ENCODE measurements at regions not wholly inside any gene's neighbourhood (a gene's known extent, or its start where the extent isn't known, plus 50 kb on each side); places are given as distances from the start of the nearest gene placed in this dataset.
A peak's percentile ranks its signal among the peaks of the same experiment; 100 is the strongest.

DNA sequence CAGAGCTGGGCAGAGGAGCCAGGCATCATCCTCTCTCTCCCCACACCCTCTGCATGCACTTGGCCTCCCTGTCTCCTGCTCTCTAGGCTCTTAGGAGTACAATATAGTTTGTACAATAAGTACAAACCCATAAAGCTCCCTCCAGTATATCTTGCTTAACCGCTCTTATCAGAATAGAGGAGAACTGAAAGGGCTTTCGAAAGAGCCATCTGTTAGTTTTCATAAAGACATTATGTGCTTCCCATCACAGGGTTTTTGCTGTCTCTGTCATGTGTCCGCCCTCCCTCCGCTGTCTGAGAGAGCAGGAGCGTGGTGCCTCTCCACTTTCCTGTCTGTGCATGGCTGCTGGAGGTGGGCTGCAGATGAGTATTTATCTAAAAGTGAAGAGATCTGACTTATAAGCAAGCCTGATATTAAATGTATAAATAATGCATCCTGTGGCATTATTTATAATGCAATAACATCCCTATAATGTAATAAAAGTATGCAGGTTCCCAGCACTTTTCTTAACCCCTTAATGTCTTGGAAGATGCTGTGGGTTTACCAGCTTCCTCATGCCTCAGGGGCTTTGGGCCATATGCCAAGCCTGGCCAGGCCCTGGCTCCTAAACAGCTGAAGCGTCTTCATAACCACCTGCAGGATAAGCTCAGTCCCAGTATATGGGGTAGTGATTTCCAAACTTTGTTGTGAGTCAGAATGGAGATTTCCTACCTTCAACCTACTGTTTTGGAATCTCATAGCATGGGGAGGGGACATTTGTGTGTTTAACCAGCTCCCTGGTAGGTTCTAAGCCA, 297.1 kb downstream of the DHX35 start:
- Histone ChIP-seq H3K36me3 (ENCODE audit: insufficient read depth, low read length) (no peaks in the 10 kb centered on the region), H3K4me3 (ENCODE audit: low read length) (no peak overlapping the region), H3K27me3 (ENCODE audit: insufficient read depth, low read length, poor library complexity, severe bottlenecking) (no peaks in the 10 kb centered on the region), H3K27ac (ENCODE audit: low read depth, low read length) (no peak overlapping the region), H3K4me1 (ENCODE audit: insufficient read depth, low read length) (no peaks in the 10 kb centered on the region), H3K9me3 (ENCODE audit: low read length) (no peaks in the 10 kb centered on the region)
- CTCF ChIA-PET, result no interaction called here
- peaks cover 3 to 4% of the 10 kb centered on the region in 2 donors for H3K27me3 Mint-ChIP-seq
- peak overlapping the region in 1 of 8 donors; percentile 16 for H3K27ac Mint-ChIP-seq
- POLR2A ChIA-PET, result no interaction called here
- H3K4me3 Mint-ChIP-seq, result no peak overlapping the region
- H3K36me3 Mint-ChIP-seq, result peaks cover 0 to 4% (median 1%) of the 10 kb centered on the region in 3 donors
- DNase-seq, result no peak
- peaks cover 0 to 2% (median 0%) of the 10 kb centered on the region in 5 donors for H3K9me3 Mint-ChIP-seq
- no peaks in the 10 kb centered on the region for H3K4me1 Mint-ChIP-seq

DNA sequence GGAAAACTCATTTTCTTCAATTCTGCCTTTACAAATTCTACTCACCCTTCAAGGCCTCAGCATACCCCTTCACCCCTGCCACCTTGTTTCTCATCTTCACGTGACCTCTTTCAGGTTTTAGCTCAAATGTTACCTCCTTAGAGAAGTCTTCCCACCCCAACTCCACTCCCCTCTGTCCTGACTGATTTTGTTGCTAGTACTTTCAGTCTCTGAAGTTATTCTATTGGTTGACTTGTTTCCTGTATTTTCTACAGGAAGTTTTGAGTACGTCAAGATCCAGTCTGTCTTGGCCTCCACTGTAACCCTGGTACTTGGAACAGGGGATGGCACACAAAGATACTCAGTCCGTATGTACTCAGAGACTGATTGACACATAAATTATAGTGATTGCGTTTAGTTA, 296.1 kb downstream of the DHX35 start:
- Mint-ChIP-seq H3K4me1 (no peaks in the 10 kb centered on the region), H3K9me3 (peaks cover 0 to 2% (median 0%) of the 10 kb centered on the region in 5 donors), H3K4me3 (no peak overlapping the region), H3K27me3 (peaks cover under 1 to 3% of the 10 kb centered on the region in 2 donors), H3K36me3 (peaks cover 0 to 4% (median 1%) of the 10 kb centered on the region in 3 donors), H3K27ac (peak overlapping the region in 2 of 8 donors; percentile 18 to 30)
- no peak overlapping the region for H3K27ac ChIP-seq (ENCODE audit: low read depth, low read length)
- no peaks in the 10 kb centered on the region for H3K27me3 ChIP-seq (ENCODE audit: insufficient read depth, low read length, poor library complexity, severe bottlenecking)
- DNase-seq, result no peak
- H3K9me3 ChIP-seq (ENCODE audit: low read length), result no peaks in the 10 kb centered on the region
- H3K4me3 ChIP-seq (ENCODE audit: low read length), result no peak overlapping the region
- no peaks in the 10 kb centered on the region for H3K36me3 ChIP-seq (ENCODE audit: insufficient read depth, low read length)
- POLR2A ChIA-PET, result no interaction called here
- CTCF ChIA-PET, result no interaction called here
- H3K4me1 ChIP-seq (ENCODE audit: insufficient read depth, low read length), result no peaks in the 10 kb centered on the region

DNA sequence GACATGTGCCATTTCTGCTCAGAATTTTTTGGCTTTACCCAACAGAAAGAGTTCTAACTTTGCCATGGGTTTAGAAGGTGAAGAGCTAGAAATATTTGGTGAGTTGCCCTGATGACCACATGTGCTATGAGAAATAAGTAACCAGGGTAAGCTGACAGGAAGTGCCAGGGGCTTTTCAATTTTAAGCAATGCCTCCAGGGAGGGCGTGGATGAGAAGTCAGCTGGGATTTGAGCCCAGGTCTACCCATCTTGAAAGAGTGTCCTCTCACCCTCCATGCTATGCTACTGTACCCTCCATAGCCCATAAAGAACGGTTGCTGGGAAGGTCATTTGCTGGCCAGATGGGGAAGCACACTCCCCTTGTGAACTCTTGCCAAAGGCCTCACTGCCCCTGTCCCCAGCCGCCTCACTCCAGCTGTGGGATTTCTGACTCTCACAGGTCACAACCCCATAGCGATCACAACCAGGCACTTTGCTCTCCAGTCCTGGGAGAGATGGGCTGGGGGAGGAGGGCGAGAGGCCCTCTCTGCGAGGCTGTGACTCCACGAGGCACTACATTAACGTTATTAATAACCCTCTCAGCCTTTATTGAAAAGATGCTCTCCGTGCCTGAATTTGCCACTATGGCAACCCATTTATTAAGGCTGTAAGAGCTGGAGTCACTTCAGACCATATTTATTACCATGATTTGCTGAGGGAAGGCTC, 291.1 kb downstream of the DHX35 start:
- H3K9me3 ChIP-seq (ENCODE audit: low read length), result no peaks in the 10 kb centered on the region
- no peaks in the 10 kb centered on the region for H3K4me1 ChIP-seq (ENCODE audit: insufficient read depth, low read length)
- ChIA-PET CTCF (no interaction called here), POLR2A (no interaction called here)
- Mint-ChIP-seq H3K4me1 (peaks cover 0 to 3% (median 0%) of the 10 kb centered on the region in 3 donors), H3K4me3 (no peak overlapping the region), H3K27me3 (peaks cover 0 to 2% of the 10 kb centered on the region in 2 donors), H3K27ac (no peak overlapping the region), H3K9me3 (no peaks in the 10 kb centered on the region), H3K36me3 (no peaks in the 10 kb centered on the region)
- no peak overlapping the region for H3K27ac ChIP-seq (ENCODE audit: low read depth, low read length)
- H3K4me3 ChIP-seq (ENCODE audit: low read length), result no peak overlapping the region
- H3K27me3 ChIP-seq (ENCODE audit: insufficient read depth, low read length, poor library complexity, severe bottlenecking), result no peaks in the 10 kb centered on the region
- no peak for DNase-seq
- no peaks in the 10 kb centered on the region for H3K36me3 ChIP-seq (ENCODE audit: insufficient read depth, low read length)

DNA sequence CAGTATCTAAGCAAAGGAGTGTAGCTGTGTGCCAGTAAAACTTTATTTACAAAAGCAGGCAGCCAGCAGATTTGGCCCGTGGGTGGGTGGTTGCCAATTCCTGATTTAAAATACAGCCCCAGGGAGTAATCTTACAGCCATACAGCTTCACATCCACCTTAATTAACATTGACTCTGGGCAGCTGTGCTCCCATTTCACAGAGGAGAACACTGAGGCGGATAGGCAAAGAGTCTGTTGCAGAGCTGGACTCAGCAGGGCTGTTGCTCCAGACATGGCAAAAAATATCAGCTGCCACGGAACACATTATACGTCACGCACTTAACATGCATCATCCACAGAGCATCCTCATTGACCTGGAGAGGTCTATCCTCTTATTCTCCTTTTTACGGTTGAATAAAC, 289.9 kb downstream of the DHX35 start:
- Mint-ChIP-seq H3K4me1 (peaks cover 0 to 3% (median 0%) of the 10 kb centered on the region in 3 donors), H3K36me3 (no peaks in the 10 kb centered on the region), H3K27ac (no peak overlapping the region), H3K4me3 (no peak overlapping the region), H3K9me3 (no peaks in the 10 kb centered on the region), H3K27me3 (peaks cover 0 to 2% of the 10 kb centered on the region in 2 donors)
- no peak for DNase-seq
- Histone ChIP-seq H3K4me3 (ENCODE audit: low read length) (no peak overlapping the region), H3K4me1 (ENCODE audit: insufficient read depth, low read length) (no peaks in the 10 kb centered on the region), H3K27ac (ENCODE audit: low read depth, low read length) (no peak overlapping the region), H3K36me3 (ENCODE audit: insufficient read depth, low read length) (no peaks in the 10 kb centered on the region), H3K27me3 (ENCODE audit: insufficient read depth, low read length, poor library complexity, severe bottlenecking) (no peaks in the 10 kb centered on the region), H3K9me3 (ENCODE audit: low read length) (no peaks in the 10 kb centered on the region)
- CTCF ChIA-PET, result no interaction called here
- POLR2A ChIA-PET, result no interaction called here

DNA sequence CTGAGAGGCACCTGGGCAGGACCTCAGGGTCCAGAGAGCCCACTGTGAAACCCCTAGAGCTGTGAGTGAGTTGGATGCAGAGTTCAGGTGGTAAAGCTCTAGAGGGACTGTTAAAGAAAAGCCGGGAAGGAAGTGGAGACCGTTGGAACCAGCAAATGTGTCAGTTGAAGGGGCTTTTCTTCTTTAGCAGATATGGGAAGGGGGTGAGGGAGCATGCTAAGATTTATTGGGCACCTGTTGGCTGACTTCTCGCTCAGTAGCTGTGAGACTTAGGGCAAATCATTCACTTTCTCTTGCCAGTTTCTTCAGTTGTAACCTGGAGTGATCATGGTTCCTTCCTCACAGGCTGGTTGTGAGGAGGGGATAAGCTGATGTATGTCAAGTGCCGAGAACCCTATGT, 287.7 kb downstream of the DHX35 start:
- ChIA-PET CTCF (interaction anchor here (0.9 kb wide), 1 partner anchor 18 kb away, joined by 3 read pairs; no protein-coding TSS in a partner anchor), POLR2A (no interaction called here)
- H3K9me3 Mint-ChIP-seq, result no peaks in the 10 kb centered on the region
- no peaks in the 10 kb centered on the region for H3K36me3 Mint-ChIP-seq
- peaks cover 10 to 17% (median 14%) of the 10 kb centered on the region in 3 donors for H3K4me1 Mint-ChIP-seq
- Histone ChIP-seq H3K4me3 (ENCODE audit: low read length) (no peak overlapping the region), H3K36me3 (ENCODE audit: insufficient read depth, low read length) (no peaks in the 10 kb centered on the region), H3K9me3 (ENCODE audit: low read length) (no peaks in the 10 kb centered on the region), H3K4me1 (ENCODE audit: insufficient read depth, low read length) (no peaks in the 10 kb centered on the region), H3K27me3 (ENCODE audit: insufficient read depth, low read length, poor library complexity, severe bottlenecking) (no peaks in the 10 kb centered on the region), H3K27ac (ENCODE audit: low read depth, low read length) (no peak overlapping the region)
- no peak overlapping the region for H3K4me3 Mint-ChIP-seq
- no peak for DNase-seq
- peak overlapping the region in 1 of 8 donors; percentile 8 for H3K27ac Mint-ChIP-seq
- peaks cover 0 to 2% of the 10 kb centered on the region in 2 donors for H3K27me3 Mint-ChIP-seq

DNA sequence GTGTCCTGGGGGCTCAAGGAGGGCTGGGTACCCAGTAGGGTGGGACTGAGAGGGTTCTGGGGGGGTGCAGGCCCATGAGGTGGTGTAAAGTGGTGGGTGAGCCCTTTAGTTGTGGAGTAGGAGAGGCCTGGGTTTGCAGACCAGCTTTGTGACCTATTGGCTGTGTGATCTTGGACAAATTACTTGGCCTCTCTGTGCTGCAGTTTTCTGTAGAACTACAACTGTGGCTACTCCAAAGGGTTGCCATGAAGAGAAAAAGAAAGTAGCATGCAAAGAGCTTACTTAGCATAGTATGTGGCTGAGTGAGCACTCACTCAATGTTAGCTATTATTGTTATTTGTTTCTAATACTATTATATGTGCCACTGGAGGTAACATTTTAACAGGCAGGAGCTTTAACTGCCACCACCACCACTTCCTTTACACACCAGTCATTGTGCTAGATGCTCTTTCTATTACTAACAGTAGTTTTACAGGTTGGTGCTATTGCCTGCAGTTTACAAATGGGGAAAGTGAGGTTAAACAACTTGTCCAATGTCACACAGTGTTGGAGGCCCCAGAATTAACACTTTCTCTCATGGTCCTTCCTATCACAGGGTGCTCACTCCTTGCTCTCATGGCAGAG, 286.8 kb downstream of the DHX35 start:
- ChIA-PET CTCF (no interaction called here), POLR2A (no interaction called here)
- Mint-ChIP-seq H3K27ac (no peak overlapping the region), H3K27me3 (peaks cover 0 to 2% of the 10 kb centered on the region in 2 donors), H3K4me3 (no peak overlapping the region), H3K36me3 (no peaks in the 10 kb centered on the region), H3K9me3 (no peaks in the 10 kb centered on the region), H3K4me1 (peaks cover 12 to 19% (median 15%) of the 10 kb centered on the region in 3 donors)
- no peaks in the 10 kb centered on the region for H3K9me3 ChIP-seq (ENCODE audit: low read length)
- no peak overlapping the region for H3K4me3 ChIP-seq (ENCODE audit: low read length)
- no peaks in the 10 kb centered on the region for H3K36me3 ChIP-seq (ENCODE audit: insufficient read depth, low read length)
- H3K4me1 ChIP-seq (ENCODE audit: insufficient read depth, low read length), result no peaks in the 10 kb centered on the region
- DNase-seq, result no peak
- H3K27me3 ChIP-seq (ENCODE audit: insufficient read depth, low read length, poor library complexity, severe bottlenecking), result no peaks in the 10 kb centered on the region
- no peak overlapping the region for H3K27ac ChIP-seq (ENCODE audit: low read depth, low read length)

DNA sequence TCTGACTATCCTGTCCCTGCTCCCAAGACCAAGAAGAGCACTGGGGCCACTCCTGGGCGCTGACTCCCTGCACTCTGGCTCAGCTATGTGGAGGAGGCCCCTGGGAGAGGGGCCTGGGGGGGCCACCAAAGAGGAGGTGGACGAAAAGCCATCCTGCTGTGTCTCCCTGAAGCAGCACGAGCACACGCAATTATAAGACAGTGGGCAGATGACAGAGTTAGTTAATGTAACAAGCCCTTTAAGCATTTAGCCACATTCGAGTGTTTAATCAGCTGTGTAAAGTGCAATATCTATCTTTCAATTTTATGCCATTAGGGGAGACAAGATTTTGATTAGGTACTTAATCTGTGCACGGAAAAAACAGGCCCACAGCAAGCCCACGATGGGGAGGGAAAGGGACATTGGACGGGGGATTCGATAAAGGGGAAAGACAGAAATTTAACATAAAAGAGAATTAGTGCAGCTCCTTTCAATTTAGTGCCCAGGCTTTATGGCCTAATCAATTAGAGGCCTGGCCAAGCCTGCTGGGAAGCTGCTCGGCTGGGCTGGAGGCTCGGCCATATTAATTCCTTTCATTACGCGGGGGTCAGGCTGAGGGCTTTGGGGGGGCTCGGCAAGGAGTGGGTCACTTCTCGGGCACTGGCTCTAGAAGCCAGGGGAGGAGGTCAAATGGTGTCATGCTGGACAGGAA, 286.2 kb downstream of the DHX35 start:
- H3K36me3 ChIP-seq (ENCODE audit: insufficient read depth, low read length), result no peaks in the 10 kb centered on the region
- DNase-seq, result no peak
- POLR2A ChIA-PET, result no interaction called here
- no peaks in the 10 kb centered on the region for H3K27me3 ChIP-seq (ENCODE audit: insufficient read depth, low read length, poor library complexity, severe bottlenecking)
- peaks cover 0 to 1% (median 0%) of the 10 kb centered on the region in 5 donors for H3K9me3 Mint-ChIP-seq
- no peak overlapping the region for H3K4me3 ChIP-seq (ENCODE audit: low read length)
- H3K27ac ChIP-seq (ENCODE audit: low read depth, low read length), result no peak overlapping the region
- H3K36me3 Mint-ChIP-seq, result no peaks in the 10 kb centered on the region
- peaks cover 12 to 19% (median 15%) of the 10 kb centered on the region in 3 donors for H3K4me1 Mint-ChIP-seq
- no peak overlapping the region for H3K27ac Mint-ChIP-seq
- H3K27me3 Mint-ChIP-seq, result peaks cover 0 to 2% of the 10 kb centered on the region in 2 donors
- H3K9me3 ChIP-seq (ENCODE audit: low read length), result no peaks in the 10 kb centered on the region
- CTCF ChIA-PET, result no interaction called here
- H3K4me3 Mint-ChIP-seq, result no peak overlapping the region
- no peaks in the 10 kb centered on the region for H3K4me1 ChIP-seq (ENCODE audit: insufficient read depth, low read length)
